A549 (cell line): ENCODE measurements at regions not wholly inside any gene's neighbourhood (a gene's known extent, or its start where the extent isn't known, plus 50 kb on each side); places are given as distances from the start of the nearest gene placed in this dataset.

Experiments
- ATAC-seq, 2 experiments: fragments of 200-7000 bp in 1 of 2; fragments of >200 bp in 1 of 2; cut with Nextera tagmentation in 1 of 2; cut with Tn5 transposase in 1 of 2; 3 replicates each; pipeline versions ENCODE4 v1.8.0 to v1.9.1; 2018 to 2020; ENCODE audit warnings: mild to moderate bottlenecking in 1 of 2, moderate library complexity in 1 of 2
- CTCF ChIA-PET: fragments of 300-600 bp; sonication (Branson Sonifier 250); formaldehyde crosslinking; extraction: SDS; loops from one replicate; lab custom pipeline; 2021; ENCODE audit warnings: antibody characterized with exemption, inconsistent platforms; lab: Yijun Ruan, JAX
- POLR2A ChIA-PET: fragments of 350-600 bp; formaldehyde crosslinking; extraction: SDS; loops from one replicate; lab custom pipeline; 2021; ENCODE audit warnings: antibody characterized with exemption, inconsistent platforms; lab: Yijun Ruan, JAX
- DNase-seq, 2 experiments: peaks; one replicate each; pipeline versions ENCODE4 v3.0.0 to v3.0.0-alpha.2; 2011 to 2016; ENCODE audit warnings: low read depth in 1 of 2, low spot score in 1 of 2
- FAIRE-seq: peaks from 2 replicates; lab custom pipeline; 2011; peaks lifted over from hg19 to GRCh38; lab: Jason Lieb, UNC
- H3K27ac ChIP-seq, 2 experiments: fragments of >200 bp; sonication (Bioruptor Twin); formaldehyde crosslinking; 3 replicates each; pipeline ENCODE4 v1.5.1; 2016 to 2017
- H3K4me1 ChIP-seq: fragments of >200 bp; sonication (Bioruptor Twin); formaldehyde crosslinking; 3 replicates; pipeline ENCODE4 v1.6.1; 2016
- H3K4me2 ChIP-seq: fragments of >200 bp; sonication (Bioruptor Twin); formaldehyde crosslinking; 3 replicates; pipeline ENCODE4 v1.6.1; 2016
- H3K4me3 ChIP-seq: fragments of >200 bp; sonication (Bioruptor Twin); formaldehyde crosslinking; 3 replicates; pipeline ENCODE4 v1.5.1; 2016
- H3K9me3 ChIP-seq: fragments of >200 bp; sonication (Bioruptor Twin); formaldehyde crosslinking; 3 replicates; pipeline ENCODE4 v1.6.1; 2016
- CBX8 ChIP-seq: fragments of 200-600 bp; sonication (generic); IDR thresholded peaks from 2 replicates; pipeline ENCODE4 v1.6.1; 2016
- CEBPB ChIP-seq, 2 experiments: fragments of >200 bp in 1 of 2; sonication (Bioruptor Twin) in 1 of 2; formaldehyde crosslinking in 1 of 2; IDR thresholded peaks; 2 replicates each; pipeline ENCODE4 v1.6.1; 2012 to 2016
- CHD2 ChIP-seq: fragments of 150-350 bp; IDR thresholded peaks from 2 replicates; pipeline ENCODE4 v1.6.1; 2014; ENCODE audit warnings: low read length; ENCODE audit not compliant: partially characterized antibody
- CHD4 ChIP-seq: fragments of 200-600 bp; sonication (generic); IDR thresholded peaks from 2 replicates; pipeline ENCODE4 v1.6.1; 2016; ENCODE audit warnings: antibody characterized with exemption, mild to moderate bottlenecking, borderline replicate concordance
- FOSL2 ChIP-seq, 2 experiments: fragments of 450-650 bp in 1 of 2; fragments of >200 bp in 1 of 2; sonication (Bioruptor Twin) in 1 of 2; formaldehyde crosslinking; IDR thresholded peaks; 2 replicates each; pipeline versions ENCODE4 v1.5.0 to v1.6.1; 2016 to 2020; ENCODE audit warnings: mild to moderate bottlenecking in 1 of 2, moderate library complexity in 1 of 2
- HEYL ChIP-seq: fragments of 250-450 bp; sonication (Bioruptor Pico); IDR thresholded peaks from 2 replicates; pipeline ENCODE4 v1.8.0; 2021; ENCODE audit warnings: mild to moderate bottlenecking, moderate library complexity
- HOXB5 ChIP-seq: fragments of 250-450 bp; sonication (Bioruptor Pico); IDR thresholded peaks from 2 replicates; pipeline ENCODE4 v1.5.0; 2020; ENCODE audit warnings: mild to moderate bottlenecking, moderate library complexity
- JUN ChIP-seq, 2 experiments: fragments of >200 bp; sonication (Bioruptor Twin); formaldehyde crosslinking; IDR thresholded peaks; 2 replicates in 1 of 2; 3 replicates in 1 of 2; pipeline ENCODE4 v1.6.1; 2016 to 2017
- KDM1A ChIP-seq: fragments of 200-600 bp; sonication (generic); IDR thresholded peaks from 2 replicates; pipeline ENCODE4 v1.6.1; 2016; ENCODE audit warnings: low read depth, mild to moderate bottlenecking
- KDM5A ChIP-seq: fragments of 200-600 bp; sonication (generic); IDR thresholded peaks from 2 replicates; pipeline ENCODE4 v1.6.1; 2016; ENCODE audit warnings: antibody characterized with exemption, mild to moderate bottlenecking
- MAFK ChIP-seq: fragments of 450-650 bp; IDR thresholded peaks from 2 replicates; pipeline ENCODE4 v1.6.1; 2014; ENCODE audit not compliant: partially characterized antibody
- NR3C1 ChIP-seq: fragments of >200 bp; sonication (Bioruptor Twin); formaldehyde crosslinking; IDR thresholded peaks from 3 replicates; pipeline ENCODE4 v1.6.1; 2017
- PHF8 ChIP-seq: fragments of 200-600 bp; sonication (generic); IDR thresholded peaks from 2 replicates; pipeline ENCODE4 v1.6.1; 2016; ENCODE audit warnings: low read depth, mild to moderate bottlenecking, antibody characterized with exemption, moderate library complexity, borderline replicate concordance
- RAD21 ChIP-seq, 2 experiments: fragments of >200 bp in 1 of 2; sonication (Bioruptor Twin) in 1 of 2; formaldehyde crosslinking in 1 of 2; IDR thresholded peaks in 1 of 2; conservative IDR thresholded peaks in 1 of 2; 2 replicates in 1 of 2; 3 replicates in 1 of 2; pipeline ENCODE4 v1.6.1; 2012 to 2018; ENCODE audit warnings: inconsistent platforms in 1 of 2
- RARB ChIP-seq: fragments of 250-450 bp; sonication (Bioruptor Pico); IDR thresholded peaks from 2 replicates; pipeline ENCODE4 v1.8.0; 2021; ENCODE audit warnings: mild to moderate bottlenecking, moderate library complexity
- RFX5 ChIP-seq: fragments of 450-650 bp; IDR thresholded peaks from 2 replicates; pipeline ENCODE4 v1.7.1; 2014; ENCODE audit warnings: antibody characterized with exemption, mild to moderate bottlenecking, moderate library complexity
- SMC3 ChIP-seq: fragments of >200 bp; sonication (Bioruptor Twin); formaldehyde crosslinking; IDR thresholded peaks from 3 replicates; pipeline ENCODE4 v1.6.1; 2018; ENCODE audit warnings: inconsistent platforms
- TFCP2L1 ChIP-seq: fragments of 250-450 bp; sonication (Bioruptor Pico); IDR thresholded peaks from 2 replicates; pipeline ENCODE4 v1.5.0; 2021; ENCODE audit warnings: mild to moderate bottlenecking
- TP53 ChIP-seq: fragments of 250-450 bp; sonication (Bioruptor Pico); IDR thresholded peaks from 2 replicates; pipeline ENCODE4 v1.5.0; 2021; ENCODE audit warnings: mild to moderate bottlenecking, moderate library complexity
- ZC3H11A ChIP-seq: fragments of 450-650 bp; IDR thresholded peaks from 2 replicates; pipeline ENCODE4 v1.6.1; 2014; ENCODE audit warnings: antibody characterized with exemption, mild to moderate bottlenecking
- ZNF302 ChIP-seq: fragments of 250-450 bp; sonication (Bioruptor Pico); IDR thresholded peaks from 2 replicates; pipeline ENCODE4 v1.9.0; 2021; ENCODE audit warnings: inconsistent platforms, mild to moderate bottlenecking, moderate library complexity
- WGBS: methylation state at CpG from one replicate; pipeline ENCODE4 v1.1.6; 2017; ENCODE audit errors: missing lambda C conversion rate; 5-methylcytosine and 5-hydroxymethylcytosine counted together
- TF ChIP-seq, protein P1 (sequence below): fragments of >200 bp; sonication (Bioruptor Twin); formaldehyde crosslinking; IDR thresholded peaks from 2 replicates; pipeline ENCODE4 v1.6.1; 2016
- TF ChIP-seq, protein P2 (sequence below): IDR thresholded peaks from 2 replicates; pipeline ENCODE4 v1.6.1; 2012
- TF ChIP-seq, protein P3 (sequence below): fragments of 150-350 bp; IDR thresholded peaks from 2 replicates; pipeline ENCODE4 v1.6.1; 2014; ENCODE audit warnings: low read depth, mild to moderate bottlenecking, low read length
- TF ChIP-seq, protein P4 (sequence below): fragments of 200-600 bp; sonication (generic); IDR thresholded peaks from 2 replicates; pipeline ENCODE4 v1.6.1; 2016; ENCODE audit warnings: antibody characterized with exemption, mild to moderate bottlenecking, moderate library complexity
- TF ChIP-seq, protein P5 (sequence below): IDR thresholded peaks from 2 replicates; pipeline ENCODE4 v1.6.1; 2012; ENCODE audit warnings: low read depth, borderline replicate concordance
- TF ChIP-seq, protein P6 (sequence below): IDR thresholded peaks from 2 replicates; pipeline ENCODE4 v1.6.1; 2012

DNA sequence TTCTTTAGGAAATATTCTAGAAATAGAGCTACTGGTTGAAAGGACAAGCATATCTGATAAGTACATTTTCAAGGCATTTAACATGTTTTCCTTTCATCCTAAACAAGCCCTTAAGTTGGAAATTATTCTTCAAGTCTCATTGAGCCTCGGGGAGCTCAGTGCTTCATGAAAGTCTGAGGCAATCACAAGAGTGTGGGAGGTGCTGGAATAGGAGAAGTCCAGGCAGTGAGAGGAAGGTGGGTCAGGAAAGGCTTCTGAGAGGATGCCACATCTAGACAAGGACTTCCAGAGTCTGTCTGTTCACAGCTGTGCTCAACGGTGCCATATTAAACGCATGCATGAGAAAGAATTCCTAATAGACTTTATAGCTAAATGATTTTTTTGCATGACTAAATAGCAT lies 69.8 kb downstream of the CD83 start:
- POLR2A ChIA-PET = no interaction called here
- no peaks in the 10 kb centered on the region for H3K4me1 ChIP-seq
- no peak overlapping the region for H3K27ac ChIP-seq
- ATAC-seq (no peak), DNase-seq (no peak)
- TF ChIP-seq KDM5A (no peak), RFX5 (no peak), CBX8 (no peak), KDM1A (no peak), SMC3 (no peak), HEYL (CRISPR knock-in tag) (no peak), CEBPB (IDR thresholded peaks at IDR 0.05) (no peak), MAFK (no peak), RAD21 (conservative IDR thresholded peaks at IDR 0.05 in 1 of 2, IDR thresholded peaks at IDR 0.05 in 1 of 2) (no peak), HOXB5 (no peak), TP53 (CRISPR knock-in tag) (no peak), TFCP2L1 (CRISPR knock-in tag) (no peak), PHF8 (no peak), JUN (IDR thresholded peaks at IDR 0.05) (no peak)
- TF ChIP-seq, protein P1, sequence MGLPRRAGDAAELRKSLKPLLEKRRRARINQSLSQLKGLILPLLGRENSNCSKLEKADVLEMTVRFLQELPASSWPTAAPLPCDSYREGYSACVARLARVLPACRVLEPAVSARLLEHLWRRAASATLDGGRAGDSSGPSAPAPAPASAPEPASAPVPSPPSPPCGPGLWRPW = no peak
- TF ChIP-seq, protein P2, sequence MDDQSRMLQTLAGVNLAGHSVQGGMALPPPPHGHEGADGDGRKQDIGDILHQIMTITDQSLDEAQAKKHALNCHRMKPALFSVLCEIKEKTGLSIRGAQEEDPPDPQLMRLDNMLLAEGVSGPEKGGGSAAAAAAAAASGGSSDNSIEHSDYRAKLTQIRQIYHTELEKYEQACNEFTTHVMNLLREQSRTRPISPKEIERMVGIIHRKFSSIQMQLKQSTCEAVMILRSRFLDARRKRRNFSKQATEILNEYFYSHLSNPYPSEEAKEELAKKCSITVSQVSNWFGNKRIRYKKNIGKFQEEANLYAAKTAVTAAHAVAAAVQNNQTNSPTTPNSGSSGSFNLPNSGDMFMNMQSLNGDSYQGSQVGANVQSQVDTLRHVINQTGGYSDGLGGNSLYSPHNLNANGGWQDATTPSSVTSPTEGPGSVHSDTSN = no peak
- TF ChIP-seq, all 56 proteins: peak for 0
- Histone ChIP-seq H3K4me2 (no peak overlapping the region), H3K4me3 (no peak overlapping the region), H3K9me3 (no peaks in the 10 kb centered on the region)
- 64% methylated on average over 3 of the region's 3 CpGs for WGBS
- no peak for FAIRE-seq
- CTCF ChIA-PET = no interaction called here

DNA sequence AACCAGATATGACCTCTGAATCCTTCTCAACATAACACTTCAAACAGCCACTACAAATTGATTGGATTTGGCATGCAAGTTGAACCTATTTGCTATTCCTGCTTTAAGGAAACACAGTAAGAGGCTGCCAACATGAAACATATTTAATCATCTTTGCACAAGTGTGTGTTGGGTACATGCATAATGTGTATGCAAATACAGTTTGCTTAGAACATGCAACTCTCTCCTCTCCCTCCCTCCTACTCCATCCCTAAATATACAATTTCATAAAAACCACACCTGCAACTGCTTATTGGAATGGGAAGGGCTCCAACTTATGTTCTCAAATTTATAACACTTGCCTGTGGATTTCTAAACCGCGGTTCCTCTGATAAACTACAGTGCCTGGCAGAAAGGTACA lies 71.5 kb downstream of the CD83 start:
- no peak for FAIRE-seq

DNA sequence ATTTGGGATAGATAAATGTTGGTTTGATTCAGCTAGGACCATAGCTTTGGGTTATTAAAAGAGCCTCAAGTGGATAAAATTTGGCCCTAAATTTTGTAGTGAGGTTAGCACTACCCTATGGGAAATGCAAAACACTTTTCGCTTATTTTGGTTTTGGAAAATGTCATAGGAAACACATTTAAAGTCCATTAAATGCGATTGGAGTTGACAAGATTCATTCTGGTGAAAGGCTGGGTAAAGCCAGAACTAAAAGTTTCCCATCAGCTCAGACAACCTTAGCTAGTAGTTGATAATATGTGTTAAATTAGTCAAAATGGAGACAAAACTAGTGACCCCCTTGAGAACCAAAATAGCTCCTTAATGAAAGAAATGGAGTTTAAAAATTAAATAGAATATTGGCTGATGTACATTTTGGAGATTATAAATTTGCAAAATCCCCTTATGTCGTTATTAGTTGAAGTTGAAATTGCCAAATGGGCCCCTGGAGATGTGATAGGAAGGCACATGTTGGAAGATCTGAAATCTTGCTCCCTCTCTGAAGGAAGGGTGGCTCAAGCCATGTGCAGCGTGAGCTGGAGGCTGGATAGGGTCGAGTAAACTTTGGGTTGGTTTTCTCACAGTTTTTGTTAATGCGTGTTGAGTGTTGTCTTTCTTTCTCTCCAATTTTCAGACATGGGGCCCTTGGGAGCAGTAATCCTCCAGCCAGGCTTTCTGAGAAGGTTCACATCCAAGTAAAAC lies 72.8 kb downstream of the CD83 start:
- FAIRE-seq = no peak
- H3K9me3 ChIP-seq = no peaks in the 10 kb centered on the region
- H3K4me2 ChIP-seq = no peak overlapping the region
- H3K4me1 ChIP-seq = no peaks in the 10 kb centered on the region
- POLR2A ChIA-PET = no interaction called here
- H3K27ac ChIP-seq = no peak overlapping the region
- no peak for ATAC-seq
- WGBS = 43% methylated on average over 6 of the region's 6 CpGs
- no peak for DNase-seq
- no peak overlapping the region for H3K4me3 ChIP-seq
- CTCF ChIA-PET = interaction anchor here (0.6 to 1.5 kb wide), 4 partner anchors 18 to 1302 kb away, joined by 3 read pairs; no protein-coding TSS in a partner anchor
- TF ChIP-seq, protein P3, sequence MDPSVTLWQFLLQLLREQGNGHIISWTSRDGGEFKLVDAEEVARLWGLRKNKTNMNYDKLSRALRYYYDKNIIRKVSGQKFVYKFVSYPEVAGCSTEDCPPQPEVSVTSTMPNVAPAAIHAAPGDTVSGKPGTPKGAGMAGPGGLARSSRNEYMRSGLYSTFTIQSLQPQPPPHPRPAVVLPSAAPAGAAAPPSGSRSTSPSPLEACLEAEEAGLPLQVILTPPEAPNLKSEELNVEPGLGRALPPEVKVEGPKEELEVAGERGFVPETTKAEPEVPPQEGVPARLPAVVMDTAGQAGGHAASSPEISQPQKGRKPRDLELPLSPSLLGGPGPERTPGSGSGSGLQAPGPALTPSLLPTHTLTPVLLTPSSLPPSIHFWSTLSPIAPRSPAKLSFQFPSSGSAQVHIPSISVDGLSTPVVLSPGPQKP = no peak
- TF ChIP-seq, protein P4, sequence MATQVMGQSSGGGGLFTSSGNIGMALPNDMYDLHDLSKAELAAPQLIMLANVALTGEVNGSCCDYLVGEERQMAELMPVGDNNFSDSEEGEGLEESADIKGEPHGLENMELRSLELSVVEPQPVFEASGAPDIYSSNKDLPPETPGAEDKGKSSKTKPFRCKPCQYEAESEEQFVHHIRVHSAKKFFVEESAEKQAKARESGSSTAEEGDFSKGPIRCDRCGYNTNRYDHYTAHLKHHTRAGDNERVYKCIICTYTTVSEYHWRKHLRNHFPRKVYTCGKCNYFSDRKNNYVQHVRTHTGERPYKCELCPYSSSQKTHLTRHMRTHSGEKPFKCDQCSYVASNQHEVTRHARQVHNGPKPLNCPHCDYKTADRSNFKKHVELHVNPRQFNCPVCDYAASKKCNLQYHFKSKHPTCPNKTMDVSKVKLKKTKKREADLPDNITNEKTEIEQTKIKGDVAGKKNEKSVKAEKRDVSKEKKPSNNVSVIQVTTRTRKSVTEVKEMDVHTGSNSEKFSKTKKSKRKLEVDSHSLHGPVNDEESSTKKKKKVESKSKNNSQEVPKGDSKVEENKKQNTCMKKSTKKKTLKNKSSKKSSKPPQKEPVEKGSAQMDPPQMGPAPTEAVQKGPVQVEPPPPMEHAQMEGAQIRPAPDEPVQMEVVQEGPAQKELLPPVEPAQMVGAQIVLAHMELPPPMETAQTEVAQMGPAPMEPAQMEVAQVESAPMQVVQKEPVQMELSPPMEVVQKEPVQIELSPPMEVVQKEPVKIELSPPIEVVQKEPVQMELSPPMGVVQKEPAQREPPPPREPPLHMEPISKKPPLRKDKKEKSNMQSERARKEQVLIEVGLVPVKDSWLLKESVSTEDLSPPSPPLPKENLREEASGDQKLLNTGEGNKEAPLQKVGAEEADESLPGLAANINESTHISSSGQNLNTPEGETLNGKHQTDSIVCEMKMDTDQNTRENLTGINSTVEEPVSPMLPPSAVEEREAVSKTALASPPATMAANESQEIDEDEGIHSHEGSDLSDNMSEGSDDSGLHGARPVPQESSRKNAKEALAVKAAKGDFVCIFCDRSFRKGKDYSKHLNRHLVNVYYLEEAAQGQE = no peak
- TF ChIP-seq CHD4 (no peak), NR3C1 (no peak), RARB (CRISPR knock-in tag) (no peak), FOSL2 (IDR thresholded peaks at IDR 0.05) (no peak), FOSL2 (CRISPR knock-in tag; IDR thresholded peaks at IDR 0.05) (no peak), ZC3H11A (no peak)
- TF ChIP-seq, protein P5, sequence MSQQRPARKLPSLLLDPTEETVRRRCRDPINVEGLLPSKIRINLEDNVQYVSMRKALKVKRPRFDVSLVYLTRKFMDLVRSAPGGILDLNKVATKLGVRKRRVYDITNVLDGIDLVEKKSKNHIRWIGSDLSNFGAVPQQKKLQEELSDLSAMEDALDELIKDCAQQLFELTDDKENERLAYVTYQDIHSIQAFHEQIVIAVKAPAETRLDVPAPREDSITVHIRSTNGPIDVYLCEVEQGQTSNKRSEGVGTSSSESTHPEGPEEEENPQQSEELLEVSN = no peak

More for the DNA sequence above, 71.5 kb downstream of the CD83 start:
- no peak for DNase-seq
- POLR2A ChIA-PET = no interaction called here
- no peaks in the 10 kb centered on the region for H3K4me1 ChIP-seq
- TF ChIP-seq RARB (CRISPR knock-in tag) (no peak), CHD2 (no peak), ZNF302 (CRISPR knock-in tag) (no peak), HEYL (CRISPR knock-in tag) (no peak), RAD21 (conservative IDR thresholded peaks at IDR 0.05 in 1 of 2, IDR thresholded peaks at IDR 0.05 in 1 of 2) (no peak), TP53 (CRISPR knock-in tag) (no peak)
- TF ChIP-seq, protein P5 = no peak
- TF ChIP-seq, protein P6, sequence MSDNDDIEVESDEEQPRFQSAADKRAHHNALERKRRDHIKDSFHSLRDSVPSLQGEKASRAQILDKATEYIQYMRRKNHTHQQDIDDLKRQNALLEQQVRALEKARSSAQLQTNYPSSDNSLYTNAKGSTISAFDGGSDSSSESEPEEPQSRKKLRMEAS = no peak
- TF ChIP-seq, all 56 proteins: peak for 0
- CTCF ChIA-PET = no interaction called here
- ATAC-seq = no peak
- Histone ChIP-seq H3K9me3 (no peaks in the 10 kb centered on the region), H3K27ac (no peak overlapping the region), H3K4me3 (no peak overlapping the region), H3K4me2 (no peak overlapping the region)
- WGBS = 85% methylated on average over 2 of the region's 2 CpGs
